T-cell (primary cell): ENCODE measurements at regions not wholly inside any gene's neighbourhood (a gene's known extent, or its start where the extent isn't known, plus 50 kb on each side); places are given as distances from the start of the nearest gene placed in this dataset.
A peak's percentile ranks its signal among the peaks of the same experiment; 100 is the strongest.

Experiments used
- ATAC-seq, 4 experiments: fragments of 200-7000 bp in 3 of 4; fragments of 150-1000 bp in 1 of 4; cut with Tn5 transposase; replicated peaks in 1 of 4; 1 replicate in 3 of 4; 2 replicates in 1 of 4; pipeline ENCODE4 v1.10.0; 2021; ENCODE audit warnings: moderate library complexity in 3 of 4, mild to moderate bottlenecking in 2 of 4, moderate number of reproducible peaks in 1 of 4
- CTCF ChIA-PET, 2 donors: fragments of 300-600 bp; sonication (Branson Sonifier 250); formaldehyde crosslinking; loops; one replicate each; lab custom pipeline; 2022; ENCODE audit warnings: antibody characterized with exemption in 2 of 2; lab: Charles Lee
- POLR2A ChIA-PET, 2 donors: fragments of 300-600 bp; sonication (Branson Sonifier 250); formaldehyde crosslinking; loops; one replicate each; lab custom pipeline; 2022; ENCODE audit warnings: antibody characterized with exemption in 2 of 2; lab: Charles Lee
- DNase-seq, 35 experiments: peaks; one replicate each; pipeline versions ENCODE4 v3.0.0 to v3.0.0-alpha.2; 2013 to 2023
- H3K27ac ChIP-seq: one replicate; pipeline ENCODE4 v1.5.1; 2013; ENCODE audit warnings: low read length
- H3K27me3 ChIP-seq, 2 experiments: replicated peaks in 1 of 2; 1 replicate in 1 of 2; 2 replicates in 1 of 2; pipeline versions ENCODE4 v1.6.1 to v1.7.0; 2013; ENCODE audit warnings: low read length in 1 of 2, mixed read lengths in 1 of 2; ENCODE audit not compliant: control insufficient read depth in 2 of 2, insufficient read depth in 2 of 2; ENCODE audit errors: extremely low read depth in 1 of 2
- H3K36me3 ChIP-seq, 2 donors: 1 replicate in 1 of 2; 2 replicates in 1 of 2; pipeline versions ENCODE4 v1.6.1 to v1.7.0; 2013; ENCODE audit warnings: low read length in 1 of 2; ENCODE audit not compliant: control insufficient read depth in 2 of 2, insufficient read depth in 1 of 2; ENCODE audit errors: extremely low read depth in 1 of 2
- H3K4me1 ChIP-seq, 2 experiments: 1 replicate in 1 of 2; 2 replicates in 1 of 2; pipeline versions ENCODE4 v1.6.1 to v1.7.0; 2013; ENCODE audit warnings: low read length in 2 of 2, mixed read lengths in 1 of 2; ENCODE audit not compliant: insufficient read depth in 2 of 2, control insufficient read depth in 1 of 2; ENCODE audit errors: extremely low read depth in 1 of 2
- H3K4me3 ChIP-seq, 2 donors: 1 replicate in 1 of 2; 2 replicates in 1 of 2; pipeline versions ENCODE4 v1.5.1 to v1.7.0; 2013; ENCODE audit warnings: mild to moderate bottlenecking in 2 of 2, low read length in 1 of 2, moderate library complexity in 1 of 2; ENCODE audit not compliant: control insufficient read depth in 1 of 2; ENCODE audit errors: extremely low read depth in 1 of 2
- H3K9me3 ChIP-seq: 2 replicates; pipeline ENCODE4 v1.7.0; 2013
- H3K27ac Mint-ChIP-seq, 2 donors: one replicate each; pipeline ENCODE4 v1.8.0; 2020 to 2021; ENCODE audit warnings: mild to moderate bottlenecking in 2 of 2, mixed read lengths in 2 of 2
- H3K27me3 Mint-ChIP-seq, 2 donors: one replicate each; pipeline ENCODE4 v1.8.0; 2021 to 2022; ENCODE audit warnings: mixed read lengths in 2 of 2
- H3K36me3 Mint-ChIP-seq: one replicate; pipeline ENCODE4 v1.8.0; 2021; ENCODE audit warnings: mixed read lengths
- H3K4me1 Mint-ChIP-seq, 3 donors: one replicate each; pipeline ENCODE4 v1.8.0; 2020 to 2022; ENCODE audit warnings: mixed read lengths in 3 of 3, mild to moderate bottlenecking in 1 of 3
- H3K4me3 Mint-ChIP-seq, 3 donors: one replicate each; pipeline ENCODE4 v1.8.0; 2020 to 2022; ENCODE audit warnings: mild to moderate bottlenecking in 3 of 3, mixed read lengths in 3 of 3, moderate library complexity in 3 of 3
- H3K9me3 Mint-ChIP-seq, 3 donors: one replicate each; pipeline ENCODE4 v1.8.0; 2020 to 2022; ENCODE audit warnings: mixed read lengths in 3 of 3
- WGBS: methylation state at CpG from one replicate; pipeline ENCODE4 v1.1.5; 2013; ENCODE audit warnings: missing lambda C conversion rate; ENCODE audit not compliant: insufficient coverage; 5-methylcytosine and 5-hydroxymethylcytosine counted together

GRCh38 chr16:5615868-5616642, 518.5 kb upstream of the EEF2KMT start:
- ATAC-seq (peak in 1 of 4 experiments; percentile 36), DNase-seq (peak in 9 of 35 experiments; percentile 0 to 32 (median 2))
- H3K36me3 ChIP-seq = no peaks in the 10 kb centered on the region
- peaks cover 0 to 6% of the 10 kb centered on the region in 2 experiments for H3K4me1 ChIP-seq
- H3K4me3 ChIP-seq = no peak overlapping the region
- WGBS = 6% methylated on average over 19 of the region's 25 CpGs
- Mint-ChIP-seq H3K27me3 (peaks cover 18 to 32% of the 10 kb centered on the region in 2 donors), H3K27ac (no peak overlapping the region), H3K9me3 (peaks cover 0 to 4% (median 3%) of the 10 kb centered on the region in 3 donors), H3K4me1 (peaks cover 0 to 2% (median 1%) of the 10 kb centered on the region in 3 donors), H3K4me3 (no peak overlapping the region), H3K36me3 (no peaks in the 10 kb centered on the region)
- ChIA-PET CTCF (no interaction called here), POLR2A (interaction anchor here in 1 of 2 donors (0.5 kb wide), 1 partner anchor 1159 kb away, joined by 8 read pairs; no protein-coding TSS in a partner anchor)
- H3K27me3 ChIP-seq = peaks cover 0 to 30% of the 10 kb centered on the region in 2 experiments
- no peak overlapping the region for H3K27ac ChIP-seq
- no peaks in the 10 kb centered on the region for H3K9me3 ChIP-seq

- H3K4me1 Mint-ChIP-seq = no peaks in the 10 kb centered on the region
- no peaks in the 10 kb centered on the region for H3K27me3 Mint-ChIP-seq
- H3K27ac ChIP-seq = no peak overlapping the region
- WGBS = 57% methylated on average over 4 of the region's 12 CpGs
- no peak overlapping the region for H3K27ac Mint-ChIP-seq
- ChIA-PET POLR2A (no interaction called here), CTCF (no interaction called here)
- H3K9me3 ChIP-seq = no peaks in the 10 kb centered on the region
- H3K4me3 ChIP-seq = no peak overlapping the region
- no peaks in the 10 kb centered on the region for H3K36me3 Mint-ChIP-seq
- no peaks in the 10 kb centered on the region for H3K4me1 ChIP-seq
- H3K9me3 Mint-ChIP-seq = peaks cover 0 to 5% (median 2%) of the 10 kb centered on the region in 3 donors
- no peak for ATAC-seq
- H3K4me3 Mint-ChIP-seq = no peak overlapping the region
- H3K36me3 ChIP-seq = no peaks in the 10 kb centered on the region
- H3K27me3 ChIP-seq = peaks cover 0 to 4% of the 10 kb centered on the region in 2 experiments
- DNase-seq = no peak
These were observed 509.6 kb upstream of the EEF2KMT start for GRCh38 chr16:5607169-5607568.

DNA sequence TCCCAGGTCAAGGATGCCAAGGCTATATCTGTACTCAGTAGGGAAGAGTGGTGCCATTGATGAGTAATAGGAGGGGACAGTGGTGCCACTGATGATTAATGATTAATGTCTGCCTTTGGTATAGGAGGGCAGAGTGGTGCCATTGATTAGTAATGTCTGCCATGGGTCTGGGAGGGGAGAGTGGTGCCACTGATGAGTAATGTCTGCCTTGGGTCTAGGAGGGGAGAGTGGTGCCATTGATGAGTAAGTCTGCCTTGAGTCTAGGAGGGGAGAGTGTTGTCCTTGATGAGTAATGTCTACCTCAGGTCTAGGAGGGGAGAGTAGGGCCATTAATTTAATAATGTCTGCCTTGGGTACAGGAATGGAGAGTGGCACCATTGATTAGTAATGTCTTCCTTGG, 507.8 kb upstream of the EEF2KMT start:
- Histone ChIP-seq H3K4me3 (no peak overlapping the region), H3K36me3 (no peaks in the 10 kb centered on the region), H3K27me3 (peaks cover 0 to 4% of the 10 kb centered on the region in 2 experiments), H3K4me1 (no peaks in the 10 kb centered on the region), H3K27ac (no peak overlapping the region), H3K9me3 (no peaks in the 10 kb centered on the region)
- Mint-ChIP-seq H3K4me3 (no peak overlapping the region), H3K9me3 (peaks cover 0 to 5% (median 5%) of the 10 kb centered on the region in 3 donors), H3K27ac (no peak overlapping the region), H3K27me3 (no peaks in the 10 kb centered on the region), H3K36me3 (no peaks in the 10 kb centered on the region), H3K4me1 (no peaks in the 10 kb centered on the region)
- ATAC-seq (no peak), DNase-seq (no peak)
- POLR2A ChIA-PET = no interaction called here
- CTCF ChIA-PET = no interaction called here

- Mint-ChIP-seq H3K4me1 (no peaks in the 10 kb centered on the region), H3K36me3 (no peaks in the 10 kb centered on the region), H3K27me3 (no peaks in the 10 kb centered on the region), H3K27ac (no peak overlapping the region), H3K9me3 (peaks cover 0 to 5% (median 5%) of the 10 kb centered on the region in 3 donors), H3K4me3 (no peak overlapping the region)
- H3K27me3 ChIP-seq = peaks cover 0 to 4% of the 10 kb centered on the region in 2 experiments
- no peak overlapping the region for H3K27ac ChIP-seq
- H3K4me3 ChIP-seq = no peak overlapping the region
- no peaks in the 10 kb centered on the region for H3K9me3 ChIP-seq
- ChIA-PET POLR2A (no interaction called here), CTCF (no interaction called here)
- no peaks in the 10 kb centered on the region for H3K4me1 ChIP-seq
- DNase-seq (no peak), ATAC-seq (no peak)
- H3K36me3 ChIP-seq = no peaks in the 10 kb centered on the region
- WGBS = 40% methylated on average over 3 of the region's 8 CpGs
These were observed 507.2 kb upstream of the EEF2KMT start for GRCh38 chr16:5604770-5605169.

DNA sequence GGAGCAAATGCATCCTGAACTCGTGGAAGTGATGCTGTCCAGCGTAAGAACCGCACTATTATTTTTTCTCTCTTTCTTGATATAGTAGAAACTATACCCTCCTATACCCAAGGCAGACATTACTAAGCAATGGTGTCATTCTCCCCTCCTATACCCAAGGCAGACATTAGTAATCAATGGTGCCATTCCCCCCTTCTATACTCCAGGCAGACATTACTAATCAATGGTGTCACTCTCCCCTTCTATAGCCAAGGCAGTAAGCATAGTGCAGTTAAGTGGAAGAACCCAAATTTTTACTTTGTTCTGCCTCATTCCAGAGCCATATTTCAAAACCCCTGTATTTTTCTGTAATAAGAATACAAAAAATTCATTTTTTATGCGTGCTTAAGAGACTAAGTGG, 506.2 kb upstream of the EEF2KMT start:
- WGBS = no CpG with 5 or more reads among the region's 4 CpGs
- DNase-seq = no peak

GRCh38 chr16:5601957-5602356, 504.4 kb upstream of the EEF2KMT start:
- CTCF ChIA-PET = no interaction called here
- Histone ChIP-seq H3K27ac (no peak overlapping the region), H3K4me3 (no peak overlapping the region), H3K27me3 (no peaks in the 10 kb centered on the region), H3K9me3 (no peaks in the 10 kb centered on the region), H3K4me1 (no peaks in the 10 kb centered on the region), H3K36me3 (no peaks in the 10 kb centered on the region)
- Mint-ChIP-seq H3K4me1 (no peaks in the 10 kb centered on the region), H3K27me3 (no peaks in the 10 kb centered on the region), H3K27ac (no peak overlapping the region), H3K36me3 (no peaks in the 10 kb centered on the region), H3K4me3 (no peak overlapping the region), H3K9me3 (peaks cover 0 to 5% (median 5%) of the 10 kb centered on the region in 3 donors)
- WGBS = 67% methylated on average over 1 of the region's 1 CpG
- POLR2A ChIA-PET = no interaction called here
- DNase-seq (no peak), ATAC-seq (no peak)

More for the DNA sequence above, 506.2 kb upstream of the EEF2KMT start:
- H3K27ac ChIP-seq = no peak overlapping the region
- no peak for ATAC-seq
- Mint-ChIP-seq H3K9me3 (peaks cover 0 to 5% (median 5%) of the 10 kb centered on the region in 3 donors), H3K27me3 (no peaks in the 10 kb centered on the region), H3K4me3 (no peak overlapping the region), H3K27ac (no peak overlapping the region), H3K36me3 (no peaks in the 10 kb centered on the region), H3K4me1 (no peaks in the 10 kb centered on the region)
- no peaks in the 10 kb centered on the region for H3K4me1 ChIP-seq
- H3K4me3 ChIP-seq = no peak overlapping the region
- no peaks in the 10 kb centered on the region for H3K9me3 ChIP-seq
- no peaks in the 10 kb centered on the region for H3K36me3 ChIP-seq
- POLR2A ChIA-PET = no interaction called here
- CTCF ChIA-PET = no interaction called here
- H3K27me3 ChIP-seq = peaks cover 0 to 4% of the 10 kb centered on the region in 2 experiments
